Activated CD8-positive, alpha-beta memory T cell treated with anti-CD3 and anti-CD28 coated beads for 36 hours (primary cell): ENCODE measurements at regions not wholly inside any gene's neighbourhood (a gene's known extent, or its start where the extent isn't known, plus 50 kb on each side); places are given as distances from the start of the nearest gene placed in this dataset.

Source experiments
- CTCF ChIA-PET: fragments of 350-600 bp; sonication (Branson Sonifier 250); formaldehyde crosslinking; loops from one replicate; lab custom pipeline; 2021; ENCODE audit warnings: antibody characterized with exemption; lab: Charles Lee
- POLR2A ChIA-PET: fragments of 350-600 bp; sonication (Branson Sonifier 250); formaldehyde crosslinking; loops from one replicate; lab custom pipeline; 2021; ENCODE audit warnings: antibody characterized with exemption; lab: Charles Lee

- ChIA-PET POLR2A (no interaction called here), CTCF (no interaction called here)
Measured at GRCh38 chr3:1535361-1535760, 442.5 kb downstream of the CNTN6 start.

- ChIA-PET POLR2A (no interaction called here), CTCF (no interaction called here)
Measured at GRCh38 chr3:1540686-1541085, 447.9 kb downstream of the CNTN6 start.

- ChIA-PET CTCF (no interaction called here), POLR2A (no interaction called here)
Measured at GRCh38 chr3:1551741-1552140, 458.9 kb downstream of the CNTN6 start.

GRCh38 chr3:1552831-1553230 lies 460.0 kb downstream of the CNTN6 start:
- CTCF ChIA-PET: no interaction called here
- POLR2A ChIA-PET: no interaction called here

GRCh38 chr3:1561427-1561826 lies 468.6 kb downstream of the CNTN6 start:
- CTCF ChIA-PET: no interaction called here
- POLR2A ChIA-PET: no interaction called here

GRCh38 chr3:1571736-1572135 lies 478.9 kb downstream of the CNTN6 start:
- CTCF ChIA-PET: no interaction called here
- POLR2A ChIA-PET: no interaction called here

- ChIA-PET CTCF (no interaction called here), POLR2A (no interaction called here)
Measured at GRCh38 chr3:1576047-1576446, 483.2 kb downstream of the CNTN6 start.

- CTCF ChIA-PET: no interaction called here
- POLR2A ChIA-PET: no interaction called here
Measured at GRCh38 chr3:1578124-1578806, 485.4 kb downstream of the CNTN6 start.

- ChIA-PET POLR2A (no interaction called here), CTCF (no interaction called here)
Measured at GRCh38 chr3:1583044-1583443, 490.2 kb downstream of the CNTN6 start.

GRCh38 chr3:1587426-1587825 lies 494.6 kb downstream of the CNTN6 start:
- POLR2A ChIA-PET: no interaction called here
- CTCF ChIA-PET: no interaction called here

- ChIA-PET CTCF (no interaction called here), POLR2A (no interaction called here)
Measured at GRCh38 chr3:1591327-1592028, 498.7 kb downstream of the CNTN6 start.

- ChIA-PET CTCF (no interaction called here), POLR2A (no interaction called here)
Measured at GRCh38 chr3:1594940-1595339, 502.1 kb downstream of the CNTN6 start.

GRCh38 chr3:1600206-1600605 lies 498.5 kb upstream of the CNTN4 start:
- CTCF ChIA-PET: no interaction called here
- POLR2A ChIA-PET: no interaction called here

- ChIA-PET POLR2A (no interaction called here), CTCF (no interaction called here)
Measured at GRCh38 chr3:1600700-1601418, 497.8 kb upstream of the CNTN4 start.

GRCh38 chr3:1609416-1609815 lies 489.2 kb upstream of the CNTN4 start:
- ChIA-PET CTCF (no interaction called here), POLR2A (no interaction called here)

- POLR2A ChIA-PET: no interaction called here
Measured at GRCh38 chr3:1611824-1612223, 486.8 kb upstream of the CNTN4 start.

GRCh38 chr3:1613962-1614361 lies 484.7 kb upstream of the CNTN4 start:
- CTCF ChIA-PET: no interaction called here
- POLR2A ChIA-PET: no interaction called here

More at GRCh38 chr3:1611824-1612223, 486.8 kb upstream of the CNTN4 start:
- CTCF ChIA-PET: no interaction called here

- CTCF ChIA-PET: no interaction called here
- POLR2A ChIA-PET: no interaction called here
Measured at GRCh38 chr3:1616744-1617143, 481.9 kb upstream of the CNTN4 start.

GRCh38 chr3:1623896-1624295 lies 474.8 kb upstream of the CNTN4 start:
- ChIA-PET POLR2A (no interaction called here), CTCF (no interaction called here)

GRCh38 chr3:1632128-1632527 lies 466.5 kb upstream of the CNTN4 start:
- ChIA-PET POLR2A (no interaction called here), CTCF (no interaction called here)

GRCh38 chr3:1661839-1662238 lies 436.8 kb upstream of the CNTN4 start:
- ChIA-PET POLR2A (no interaction called here), CTCF (no interaction called here)
